Duodenal mucosa (tissue), 2 donors: ENCODE measurements at regions not wholly inside any gene's neighbourhood (a gene's known extent, or its start where the extent isn't known, plus 50 kb on each side); places are given as distances from the start of the nearest gene placed in this dataset.

Experiments used
- H3K27ac ChIP-seq: one replicate; pipeline ENCODE4 v1.7.0; 2013; ENCODE audit warnings: low read depth, low read length
- H3K27me3 ChIP-seq, 2 donors: one replicate each; pipeline ENCODE4 v1.7.0; 2013; ENCODE audit warnings: low read length in 2 of 2, control low read depth in 1 of 2; ENCODE audit not compliant: insufficient read depth in 2 of 2, control insufficient read depth in 1 of 2
- H3K36me3 ChIP-seq, 2 donors: one replicate each; pipeline ENCODE4 v1.7.0; 2013; ENCODE audit warnings: low read length in 2 of 2, control low read depth in 1 of 2; ENCODE audit not compliant: insufficient read depth in 2 of 2, control insufficient read depth in 1 of 2
- H3K4me1 ChIP-seq, 2 donors: one replicate each; pipeline ENCODE4 v1.7.0; 2013; ENCODE audit warnings: low read length in 2 of 2, control low read depth in 1 of 2; ENCODE audit not compliant: insufficient read depth in 2 of 2, control insufficient read depth in 1 of 2
- H3K4me3 ChIP-seq, 2 donors: one replicate each; pipeline ENCODE4 v1.7.0; 2013; ENCODE audit warnings: low read length in 2 of 2, low read depth in 1 of 2
- H3K9ac ChIP-seq, 2 donors: one replicate each; pipeline ENCODE4 v1.7.0; 2013; ENCODE audit warnings: low read length in 2 of 2, low read depth in 1 of 2
- H3K9me3 ChIP-seq, 2 donors: one replicate each; pipeline ENCODE4 v1.7.0; 2013; ENCODE audit warnings: low read length in 2 of 2, control low read depth in 1 of 2; ENCODE audit not compliant: control insufficient read depth in 1 of 2

GRCh38 chr9:27726244-27727081 is 153.2 kb upstream of the C9orf72 start:
- Histone ChIP-seq H3K4me1 (no peaks in the 10 kb centered on the region), H3K4me3 (no peak overlapping the region), H3K9me3 (no peaks in the 10 kb centered on the region), H3K9ac (no peak overlapping the region), H3K27ac (no peak overlapping the region), H3K27me3 (no peaks in the 10 kb centered on the region), H3K36me3 (no peaks in the 10 kb centered on the region)

- Histone ChIP-seq H3K27me3 (no peaks in the 10 kb centered on the region), H3K9me3 (peaks cover 0 to 3% of the 10 kb centered on the region in 2 donors), H3K4me3 (no peak overlapping the region), H3K27ac (no peak overlapping the region), H3K9ac (no peak overlapping the region), H3K4me1 (no peaks in the 10 kb centered on the region), H3K36me3 (no peaks in the 10 kb centered on the region)
These were observed 159.2 kb upstream of the C9orf72 start for GRCh38 chr9:27732494-27732893.

- H3K9ac ChIP-seq = no peak overlapping the region
- H3K27me3 ChIP-seq = no peaks in the 10 kb centered on the region
- H3K4me3 ChIP-seq = no peak overlapping the region
- H3K4me1 ChIP-seq = no peaks in the 10 kb centered on the region
- H3K36me3 ChIP-seq = no peaks in the 10 kb centered on the region
- no peaks in the 10 kb centered on the region for H3K9me3 ChIP-seq
- no peak overlapping the region for H3K27ac ChIP-seq
These were observed 170.2 kb upstream of the C9orf72 start for GRCh38 chr9:27743490-27743889.

GRCh38 chr9:27747450-27747849 is 174.2 kb upstream of the C9orf72 start:
- Histone ChIP-seq H3K36me3 (no peaks in the 10 kb centered on the region), H3K4me3 (no peak overlapping the region), H3K27ac (no peak overlapping the region), H3K4me1 (no peaks in the 10 kb centered on the region), H3K27me3 (no peaks in the 10 kb centered on the region), H3K9ac (no peak overlapping the region), H3K9me3 (no peaks in the 10 kb centered on the region)

GRCh38 chr9:27749838-27750237 is 176.6 kb upstream of the C9orf72 start:
- H3K9me3 ChIP-seq = no peaks in the 10 kb centered on the region
- no peak overlapping the region for H3K27ac ChIP-seq
- H3K4me3 ChIP-seq = no peak overlapping the region
- no peaks in the 10 kb centered on the region for H3K4me1 ChIP-seq
- no peaks in the 10 kb centered on the region for H3K27me3 ChIP-seq
- no peak overlapping the region for H3K9ac ChIP-seq
- H3K36me3 ChIP-seq = no peaks in the 10 kb centered on the region

- H3K36me3 ChIP-seq = no peaks in the 10 kb centered on the region
- H3K27ac ChIP-seq = no peak overlapping the region
- no peaks in the 10 kb centered on the region for H3K9me3 ChIP-seq
- no peak overlapping the region for H3K9ac ChIP-seq
- H3K27me3 ChIP-seq = no peaks in the 10 kb centered on the region
- no peaks in the 10 kb centered on the region for H3K4me1 ChIP-seq
- no peak overlapping the region for H3K4me3 ChIP-seq
These were observed 177.3 kb upstream of the C9orf72 start for GRCh38 chr9:27750566-27750965.

- no peaks in the 10 kb centered on the region for H3K36me3 ChIP-seq
- no peak overlapping the region for H3K9ac ChIP-seq
- H3K4me3 ChIP-seq = no peak overlapping the region
- no peaks in the 10 kb centered on the region for H3K4me1 ChIP-seq
- H3K9me3 ChIP-seq = no peaks in the 10 kb centered on the region
- no peak overlapping the region for H3K27ac ChIP-seq
- no peaks in the 10 kb centered on the region for H3K27me3 ChIP-seq
These were observed 178.8 kb upstream of the C9orf72 start for GRCh38 chr9:27752069-27752468.

GRCh38 chr9:27755846-27756245 is 182.6 kb upstream of the C9orf72 start:
- H3K4me1 ChIP-seq = no peaks in the 10 kb centered on the region
- no peak overlapping the region for H3K27ac ChIP-seq
- H3K4me3 ChIP-seq = no peak overlapping the region
- H3K27me3 ChIP-seq = no peaks in the 10 kb centered on the region
- H3K36me3 ChIP-seq = no peaks in the 10 kb centered on the region
- H3K9ac ChIP-seq = no peak overlapping the region
- no peaks in the 10 kb centered on the region for H3K9me3 ChIP-seq

- Histone ChIP-seq H3K36me3 (no peaks in the 10 kb centered on the region), H3K9me3 (no peaks in the 10 kb centered on the region), H3K27ac (no peak overlapping the region), H3K4me3 (no peak overlapping the region), H3K9ac (no peak overlapping the region), H3K4me1 (no peaks in the 10 kb centered on the region), H3K27me3 (no peaks in the 10 kb centered on the region)
These were observed 183.1 kb upstream of the C9orf72 start for GRCh38 chr9:27756418-27756817.

- Histone ChIP-seq H3K36me3 (no peaks in the 10 kb centered on the region), H3K4me3 (no peak overlapping the region), H3K9me3 (no peaks in the 10 kb centered on the region), H3K9ac (no peak overlapping the region), H3K27ac (no peak overlapping the region), H3K4me1 (no peaks in the 10 kb centered on the region), H3K27me3 (no peaks in the 10 kb centered on the region)
These were observed 190.6 kb upstream of the C9orf72 start for GRCh38 chr9:27763831-27764230.
